Type B pancreatic cell (in vitro differentiated cells): ENCODE measurements at regions not wholly inside any gene's neighbourhood (a gene's known extent, or its start where the extent isn't known, plus 50 kb on each side); places are given as distances from the start of the nearest gene placed in this dataset.

Source experiments
- DNase-seq: peaks from one replicate; pipeline ENCODE4 v3.0.0; 2021; ENCODE audit warnings: mixed read lengths; ENCODE audit not compliant: unreplicated experiment; ENCODE audit errors: extremely low spot score
- H3K27ac Mint-ChIP-seq: 2 replicates; pipeline ENCODE4 v1.8.0; 2021; ENCODE audit warnings: mild to moderate bottlenecking, mixed read lengths
- H3K27me3 Mint-ChIP-seq: 2 replicates; pipeline ENCODE4 v1.8.0; 2021; ENCODE audit warnings: mixed read lengths
- H3K36me3 Mint-ChIP-seq: 2 replicates; pipeline ENCODE4 v1.8.0; 2021; ENCODE audit warnings: mixed read lengths
- H3K4me1 Mint-ChIP-seq: one replicate; pipeline ENCODE4 v1.8.0; 2021; ENCODE audit warnings: mixed read lengths; ENCODE audit not compliant: unreplicated experiment
- H3K4me3 Mint-ChIP-seq: 2 replicates; pipeline ENCODE4 v1.8.0; 2021; ENCODE audit warnings: mild to moderate bottlenecking, mixed read lengths
- H3K9me3 Mint-ChIP-seq: 2 replicates; pipeline ENCODE4 v1.8.0; 2021; ENCODE audit warnings: mixed read lengths
- TF ChIP-seq, protein P1 (sequence below): fragments of 200-600 bp; sonication (generic); conservative IDR thresholded peaks from 2 replicates; pipeline ENCODE4 v1.5.0; 2021; ENCODE audit warnings: antibody characterized with exemption, mild to moderate bottlenecking

DNA sequence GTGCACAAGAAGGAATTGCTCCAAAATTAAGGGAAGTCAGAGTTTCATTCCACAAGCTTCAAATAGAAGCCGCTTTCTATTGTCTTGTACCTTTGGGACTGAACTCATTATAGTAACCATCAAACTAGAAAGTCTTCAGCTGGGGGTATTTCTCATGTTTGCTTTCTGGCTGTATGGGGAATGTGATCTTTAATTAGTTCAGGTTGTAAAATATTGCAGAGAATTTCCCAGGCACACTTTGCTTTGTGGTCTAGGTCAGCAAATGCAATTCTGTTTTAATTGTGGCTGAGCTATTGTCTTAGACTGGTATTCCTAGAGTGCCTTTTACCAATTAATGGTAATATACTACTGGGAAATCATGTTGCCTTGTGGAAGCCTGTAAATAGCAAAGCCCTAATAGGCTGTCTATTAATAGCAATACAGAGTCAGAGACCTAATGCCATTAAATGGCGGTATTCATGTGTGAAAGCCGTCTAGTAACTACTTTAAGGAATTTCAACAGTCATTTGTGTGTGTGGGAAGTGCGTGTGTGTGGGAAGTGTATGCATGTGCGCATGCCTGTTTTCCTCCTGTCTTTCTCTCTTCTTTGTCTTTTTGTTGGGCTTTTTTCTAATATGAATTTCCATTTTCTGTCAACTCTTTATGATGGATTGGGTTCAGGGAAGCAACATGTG is 276.6 kb downstream of the FAT3 start:
- TF ChIP-seq, protein P1, sequence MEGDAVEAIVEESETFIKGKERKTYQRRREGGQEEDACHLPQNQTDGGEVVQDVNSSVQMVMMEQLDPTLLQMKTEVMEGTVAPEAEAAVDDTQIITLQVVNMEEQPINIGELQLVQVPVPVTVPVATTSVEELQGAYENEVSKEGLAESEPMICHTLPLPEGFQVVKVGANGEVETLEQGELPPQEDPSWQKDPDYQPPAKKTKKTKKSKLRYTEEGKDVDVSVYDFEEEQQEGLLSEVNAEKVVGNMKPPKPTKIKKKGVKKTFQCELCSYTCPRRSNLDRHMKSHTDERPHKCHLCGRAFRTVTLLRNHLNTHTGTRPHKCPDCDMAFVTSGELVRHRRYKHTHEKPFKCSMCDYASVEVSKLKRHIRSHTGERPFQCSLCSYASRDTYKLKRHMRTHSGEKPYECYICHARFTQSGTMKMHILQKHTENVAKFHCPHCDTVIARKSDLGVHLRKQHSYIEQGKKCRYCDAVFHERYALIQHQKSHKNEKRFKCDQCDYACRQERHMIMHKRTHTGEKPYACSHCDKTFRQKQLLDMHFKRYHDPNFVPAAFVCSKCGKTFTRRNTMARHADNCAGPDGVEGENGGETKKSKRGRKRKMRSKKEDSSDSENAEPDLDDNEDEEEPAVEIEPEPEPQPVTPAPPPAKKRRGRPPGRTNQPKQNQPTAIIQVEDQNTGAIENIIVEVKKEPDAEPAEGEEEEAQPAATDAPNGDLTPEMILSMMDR: no peak

DNA sequence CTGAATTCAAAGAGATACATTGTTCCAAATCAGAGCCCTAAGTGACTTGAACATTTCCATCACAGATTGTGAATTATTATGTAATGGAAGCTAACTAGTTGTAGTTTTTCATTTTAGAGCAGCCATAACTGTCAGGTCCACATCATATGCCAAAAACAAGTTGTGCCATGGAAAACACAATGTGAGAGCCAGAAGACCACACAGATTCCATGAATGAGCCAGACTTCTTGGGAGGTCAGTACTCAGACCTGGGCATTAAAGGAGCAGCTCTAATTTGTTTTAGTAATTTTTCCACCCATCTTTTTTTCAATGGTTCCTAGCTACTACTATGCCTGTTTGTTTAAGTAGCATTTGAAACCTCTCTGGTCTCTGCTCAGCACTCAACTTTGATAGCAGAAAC is 279.4 kb downstream of the FAT3 start:
- H3K4me1 Mint-ChIP-seq: peaks cover 34% of the 10 kb centered on the region
- no peak for DNase-seq
- no peaks in the 10 kb centered on the region for H3K36me3 Mint-ChIP-seq

More for the DNA sequence above, 276.6 kb downstream of the FAT3 start:
- H3K9me3 Mint-ChIP-seq: peaks cover 4% of the 10 kb centered on the region
- H3K4me3 Mint-ChIP-seq: no peak overlapping the region
- peaks cover 37% of the 10 kb centered on the region for H3K4me1 Mint-ChIP-seq
- H3K27ac Mint-ChIP-seq: no peak overlapping the region
- DNase-seq: no peak
- no peaks in the 10 kb centered on the region for H3K27me3 Mint-ChIP-seq
- H3K36me3 Mint-ChIP-seq: no peaks in the 10 kb centered on the region

DNA sequence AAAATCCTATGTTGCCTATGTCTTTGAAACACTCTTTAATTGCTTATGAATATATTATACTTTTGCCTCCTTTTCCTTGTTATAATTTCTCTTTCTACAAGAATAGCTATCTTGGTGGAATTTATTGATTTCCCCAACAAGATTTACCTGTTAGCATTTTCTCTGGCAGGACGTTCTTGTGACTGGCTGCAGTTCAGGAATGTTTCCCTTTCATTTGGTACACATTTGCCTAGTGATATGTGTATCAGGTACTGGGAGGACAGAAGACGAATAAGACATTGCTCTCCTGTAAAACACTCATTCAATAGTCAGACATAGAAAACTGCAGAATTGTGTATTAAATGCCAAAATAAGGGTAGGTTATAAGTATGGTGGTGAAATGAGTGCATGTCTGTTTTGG is 279.9 kb downstream of the FAT3 start:
- no peaks in the 10 kb centered on the region for H3K36me3 Mint-ChIP-seq
- H3K27me3 Mint-ChIP-seq: no peaks in the 10 kb centered on the region
- no peak for DNase-seq
- TF ChIP-seq, protein P1: no peak
- H3K4me3 Mint-ChIP-seq: no peak overlapping the region
- peak overlapping the region; percentile 5 for H3K27ac Mint-ChIP-seq
- H3K9me3 Mint-ChIP-seq: no peaks in the 10 kb centered on the region
- H3K4me1 Mint-ChIP-seq: peaks cover 34% of the 10 kb centered on the region

More for the DNA sequence above, 279.4 kb downstream of the FAT3 start:
- Mint-ChIP-seq H3K4me3 (no peak overlapping the region), H3K27ac (no peak overlapping the region), H3K27me3 (no peaks in the 10 kb centered on the region), H3K9me3 (no peaks in the 10 kb centered on the region)
- TF ChIP-seq, protein P1: no peak

DNA sequence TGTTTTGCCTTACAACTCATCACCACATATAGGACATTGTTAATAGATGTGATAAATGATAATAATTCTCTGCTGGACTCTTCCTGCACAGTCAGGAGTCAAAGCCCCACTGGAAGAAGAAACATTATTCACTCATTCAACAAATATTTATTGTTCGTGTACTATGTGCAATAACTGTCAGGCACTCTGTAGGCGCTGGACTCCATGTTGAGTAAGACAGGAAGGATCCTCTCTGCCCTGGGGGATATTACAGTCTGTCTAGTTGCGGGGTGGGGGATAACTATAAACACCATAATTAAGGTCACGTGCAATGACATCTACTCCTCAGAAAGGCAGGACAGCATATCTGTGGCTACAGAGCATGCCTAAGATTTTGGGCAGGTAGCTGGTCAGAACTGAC is 281.1 kb downstream of the FAT3 start:
- Mint-ChIP-seq H3K36me3 (no peaks in the 10 kb centered on the region), H3K4me1 (peaks cover 30% of the 10 kb centered on the region), H3K27me3 (no peaks in the 10 kb centered on the region), H3K4me3 (no peak overlapping the region), H3K27ac (no peak overlapping the region), H3K9me3 (no peaks in the 10 kb centered on the region)
- TF ChIP-seq, protein P1: no peak
- DNase-seq: no peak

DNA sequence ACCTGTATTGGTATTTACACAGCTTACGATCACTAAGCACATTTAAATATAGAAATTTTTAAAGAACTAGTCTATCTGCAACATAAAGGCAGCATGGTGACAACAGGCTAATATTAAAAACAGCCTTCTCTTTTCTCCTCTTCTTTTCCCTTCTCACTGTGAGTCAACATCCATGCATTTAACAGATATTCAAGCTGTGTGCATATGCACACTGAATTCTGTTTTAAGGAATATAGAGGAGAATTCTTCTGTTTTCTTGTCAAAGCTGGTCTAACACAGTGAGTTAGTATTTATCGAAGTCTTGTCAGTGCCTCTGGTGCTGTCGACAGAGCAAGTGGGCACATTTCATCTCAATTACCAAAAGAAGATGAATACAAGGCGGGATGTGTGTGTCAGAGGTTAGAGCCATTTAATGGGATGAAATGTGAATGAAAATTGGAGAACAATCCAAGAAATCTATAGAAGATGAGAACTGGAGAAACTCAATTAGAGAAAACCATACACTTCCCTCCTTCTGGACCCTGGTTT is 282.3 kb downstream of the FAT3 start:
- Mint-ChIP-seq H3K4me1 (peaks cover 20% of the 10 kb centered on the region), H3K4me3 (no peak overlapping the region), H3K9me3 (no peaks in the 10 kb centered on the region), H3K36me3 (no peaks in the 10 kb centered on the region), H3K27ac (no peak overlapping the region), H3K27me3 (no peaks in the 10 kb centered on the region)
- TF ChIP-seq, protein P1: no peak
- no peak for DNase-seq
